Astrocyte (in vitro differentiated cells and primary cell): ENCODE measurements at regions not wholly inside any gene's neighbourhood (a gene's known extent, or its start where the extent isn't known, plus 50 kb on each side); places are given as distances from the start of the nearest gene placed in this dataset.

ENCODE experiments used
- DNase-seq: peaks from one replicate; pipeline ENCODE4 v3.0.0-alpha.2; 2010; ENCODE audit warnings: low read depth
- FAIRE-seq: peaks from 2 replicates; lab custom pipeline; 2011; peaks lifted over from hg19 to GRCh38; lab: Jason Lieb, UNC
- H2AFZ ChIP-seq: 2 replicates; pipeline ENCODE4 v1.6.0; 2012; ENCODE audit warnings: low read depth, low read length, inconsistent platforms
- H3K27ac ChIP-seq: 2 replicates; pipeline ENCODE4 v1.5.1; 2011; ENCODE audit warnings: low read depth, low read length, inconsistent platforms
- H3K27me3 ChIP-seq: 2 replicates; pipeline ENCODE4 v1.6.0; 2011; ENCODE audit warnings: low read length, inconsistent platforms; ENCODE audit not compliant: insufficient read depth
- H3K36me3 ChIP-seq: 2 replicates; pipeline ENCODE4 v1.5.1; 2011; ENCODE audit warnings: low read length, inconsistent platforms; ENCODE audit not compliant: insufficient read depth
- H3K4me1 ChIP-seq: 2 replicates; pipeline ENCODE4 v1.5.1; 2011; ENCODE audit warnings: low read length, inconsistent platforms; ENCODE audit not compliant: insufficient read depth
- H3K4me2 ChIP-seq: 2 replicates; pipeline ENCODE4 v1.6.0; 2012; ENCODE audit warnings: low read length, inconsistent platforms
- H3K4me3 ChIP-seq: 2 replicates; pipeline ENCODE4 v1.5.1; 2011; ENCODE audit warnings: low read depth, mild to moderate bottlenecking, low read length, inconsistent platforms; ENCODE audit not compliant: insufficient read depth
- H3K79me2 ChIP-seq: 2 replicates; pipeline ENCODE4 v1.6.0; 2012; ENCODE audit warnings: mild to moderate bottlenecking, low read length, inconsistent platforms; ENCODE audit not compliant: insufficient read depth
- H3K9ac ChIP-seq: 2 replicates; pipeline ENCODE4 v1.6.0; 2012; ENCODE audit warnings: mild to moderate bottlenecking, low read length, inconsistent platforms
- H3K9me3 ChIP-seq: 2 replicates; pipeline ENCODE4 v1.5.1; 2012; ENCODE audit warnings: low read depth, mild to moderate bottlenecking, low read length, inconsistent platforms; ENCODE audit not compliant: insufficient read depth
- H4K20me1 ChIP-seq: 2 replicates; pipeline ENCODE4 v1.6.0; 2012; ENCODE audit warnings: low read length, inconsistent platforms; ENCODE audit not compliant: insufficient read depth
- H3K27ac Mint-ChIP-seq: one replicate; pipeline ENCODE4 v1.8.0; 2021; ENCODE audit warnings: mild to moderate bottlenecking, mixed read lengths; ENCODE audit not compliant: unreplicated experiment
- H3K27me3 Mint-ChIP-seq: one replicate; pipeline ENCODE4 v1.8.0; 2021; ENCODE audit warnings: low read depth, mixed read lengths; ENCODE audit not compliant: unreplicated experiment
- H3K36me3 Mint-ChIP-seq: one replicate; pipeline ENCODE4 v1.8.0; 2021; ENCODE audit warnings: low read depth, mixed read lengths; ENCODE audit not compliant: unreplicated experiment
- H3K4me1 Mint-ChIP-seq: one replicate; pipeline ENCODE4 v1.8.0; 2021; ENCODE audit warnings: low read depth, mixed read lengths; ENCODE audit not compliant: unreplicated experiment
- H3K4me3 Mint-ChIP-seq: one replicate; pipeline ENCODE4 v1.8.0; 2021; ENCODE audit warnings: mild to moderate bottlenecking, moderate library complexity, mixed read lengths; ENCODE audit not compliant: unreplicated experiment
- H3K9me3 Mint-ChIP-seq: one replicate; pipeline ENCODE4 v1.8.0; 2021; ENCODE audit warnings: mild to moderate bottlenecking, mixed read lengths; ENCODE audit not compliant: unreplicated experiment
- EZH2 ChIP-seq: IDR thresholded peaks from 2 replicates; pipeline ENCODE4 v1.6.1; 2012; ENCODE audit warnings: mild to moderate bottlenecking, low read length, inconsistent platforms; ENCODE audit not compliant: insufficient read depth
- TF ChIP-seq, protein P1 (sequence below): IDR thresholded peaks from 2 replicates; pipeline ENCODE4 v1.5.1; 2011; ENCODE audit warnings: low read depth, mild to moderate bottlenecking, inconsistent platforms, low read length, moderate library complexity; ENCODE audit not compliant: insufficient read depth

DNA sequence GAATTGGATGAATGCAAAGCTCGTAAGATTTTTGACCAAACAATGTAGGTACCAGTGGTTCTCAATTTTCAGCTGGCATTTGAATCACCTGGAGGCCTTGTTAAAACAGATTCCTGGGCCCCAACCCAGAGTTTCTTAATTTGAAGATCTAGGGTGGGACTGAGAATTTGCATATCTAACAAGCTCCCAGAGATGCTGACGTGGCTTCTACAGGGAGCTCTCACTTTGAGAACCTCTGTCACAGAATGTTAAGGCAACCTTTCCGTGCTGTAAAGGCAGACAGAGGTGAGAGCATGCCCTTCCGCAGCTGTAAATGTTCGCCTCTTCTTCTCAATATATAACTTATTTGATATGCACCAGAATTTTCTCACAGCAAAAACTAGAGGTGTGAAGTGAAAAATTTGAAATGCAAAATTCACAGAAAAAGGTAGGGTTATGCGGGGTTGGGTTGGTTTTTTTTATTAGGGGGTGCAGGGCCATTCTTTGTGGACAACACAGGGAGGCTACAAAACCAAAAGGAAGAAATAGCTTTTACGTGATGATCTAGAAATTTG is 69.4 kb downstream of the BMP2 start:
- Histone ChIP-seq H3K4me2 (no peak overlapping the region), H3K9ac (no peak overlapping the region), H3K27me3 (no peaks in the 10 kb centered on the region), H3K4me3 (no peak overlapping the region), H3K27ac (no peak overlapping the region), H3K79me2 (no peaks in the 10 kb centered on the region), H4K20me1 (no peaks in the 10 kb centered on the region), H3K36me3 (no peaks in the 10 kb centered on the region), H3K9me3 (no peaks in the 10 kb centered on the region), H3K4me1 (no peaks in the 10 kb centered on the region), H2AFZ (no peak overlapping the region)
- no peaks in the 10 kb centered on the region for H3K9me3 Mint-ChIP-seq
- no peak for FAIRE-seq
- no peak for TF ChIP-seq EZH2
- TF ChIP-seq, protein P1, sequence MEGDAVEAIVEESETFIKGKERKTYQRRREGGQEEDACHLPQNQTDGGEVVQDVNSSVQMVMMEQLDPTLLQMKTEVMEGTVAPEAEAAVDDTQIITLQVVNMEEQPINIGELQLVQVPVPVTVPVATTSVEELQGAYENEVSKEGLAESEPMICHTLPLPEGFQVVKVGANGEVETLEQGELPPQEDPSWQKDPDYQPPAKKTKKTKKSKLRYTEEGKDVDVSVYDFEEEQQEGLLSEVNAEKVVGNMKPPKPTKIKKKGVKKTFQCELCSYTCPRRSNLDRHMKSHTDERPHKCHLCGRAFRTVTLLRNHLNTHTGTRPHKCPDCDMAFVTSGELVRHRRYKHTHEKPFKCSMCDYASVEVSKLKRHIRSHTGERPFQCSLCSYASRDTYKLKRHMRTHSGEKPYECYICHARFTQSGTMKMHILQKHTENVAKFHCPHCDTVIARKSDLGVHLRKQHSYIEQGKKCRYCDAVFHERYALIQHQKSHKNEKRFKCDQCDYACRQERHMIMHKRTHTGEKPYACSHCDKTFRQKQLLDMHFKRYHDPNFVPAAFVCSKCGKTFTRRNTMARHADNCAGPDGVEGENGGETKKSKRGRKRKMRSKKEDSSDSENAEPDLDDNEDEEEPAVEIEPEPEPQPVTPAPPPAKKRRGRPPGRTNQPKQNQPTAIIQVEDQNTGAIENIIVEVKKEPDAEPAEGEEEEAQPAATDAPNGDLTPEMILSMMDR, result no peak
- H3K27ac Mint-ChIP-seq, result no peak overlapping the region
- H3K36me3 Mint-ChIP-seq, result no peaks in the 10 kb centered on the region
- H3K4me3 Mint-ChIP-seq, result no peak overlapping the region
- H3K27me3 Mint-ChIP-seq, result peaks cover 7% of the 10 kb centered on the region
- no peak for DNase-seq
- H3K4me1 Mint-ChIP-seq, result peaks cover 5% of the 10 kb centered on the region

DNA sequence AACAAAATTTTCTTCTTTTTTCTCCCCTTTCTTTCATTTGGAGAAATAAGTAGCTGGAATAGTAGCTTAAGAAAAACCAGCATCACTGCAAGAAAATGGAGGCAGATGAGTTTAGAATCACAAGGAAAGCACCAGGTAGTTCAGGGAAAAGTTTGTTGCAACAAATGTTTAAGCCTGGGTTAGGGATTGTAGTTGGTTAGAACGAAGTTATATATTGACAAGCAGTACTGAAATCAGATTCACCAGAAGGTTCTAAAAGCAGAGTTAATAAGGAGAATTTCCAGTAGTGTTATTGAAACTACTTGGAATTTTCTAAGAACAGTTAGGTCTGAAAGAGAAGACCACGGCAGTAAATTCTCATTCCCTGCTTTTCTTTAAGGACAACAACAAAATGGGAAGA is 70.2 kb downstream of the BMP2 start:
- H3K36me3 ChIP-seq, result no peaks in the 10 kb centered on the region
- Mint-ChIP-seq H3K4me3 (no peak overlapping the region), H3K27ac (peak overlapping the region; percentile 63), H3K9me3 (no peaks in the 10 kb centered on the region), H3K36me3 (no peaks in the 10 kb centered on the region), H3K4me1 (peaks cover 5% of the 10 kb centered on the region), H3K27me3 (peaks cover 7% of the 10 kb centered on the region)
- H3K9me3 ChIP-seq, result no peaks in the 10 kb centered on the region
- no peak overlapping the region for H3K4me2 ChIP-seq
- H3K79me2 ChIP-seq, result no peaks in the 10 kb centered on the region
- H3K4me1 ChIP-seq, result no peaks in the 10 kb centered on the region
- DNase-seq (no peak), FAIRE-seq (no peak)
- no peak overlapping the region for H3K27ac ChIP-seq
- TF ChIP-seq EZH2, result no peak
- TF ChIP-seq, protein P1, result no peak
- H3K9ac ChIP-seq, result no peak overlapping the region
- no peak overlapping the region for H3K4me3 ChIP-seq
- H4K20me1 ChIP-seq, result no peaks in the 10 kb centered on the region
- no peak overlapping the region for H2AFZ ChIP-seq
- no peaks in the 10 kb centered on the region for H3K27me3 ChIP-seq

DNA sequence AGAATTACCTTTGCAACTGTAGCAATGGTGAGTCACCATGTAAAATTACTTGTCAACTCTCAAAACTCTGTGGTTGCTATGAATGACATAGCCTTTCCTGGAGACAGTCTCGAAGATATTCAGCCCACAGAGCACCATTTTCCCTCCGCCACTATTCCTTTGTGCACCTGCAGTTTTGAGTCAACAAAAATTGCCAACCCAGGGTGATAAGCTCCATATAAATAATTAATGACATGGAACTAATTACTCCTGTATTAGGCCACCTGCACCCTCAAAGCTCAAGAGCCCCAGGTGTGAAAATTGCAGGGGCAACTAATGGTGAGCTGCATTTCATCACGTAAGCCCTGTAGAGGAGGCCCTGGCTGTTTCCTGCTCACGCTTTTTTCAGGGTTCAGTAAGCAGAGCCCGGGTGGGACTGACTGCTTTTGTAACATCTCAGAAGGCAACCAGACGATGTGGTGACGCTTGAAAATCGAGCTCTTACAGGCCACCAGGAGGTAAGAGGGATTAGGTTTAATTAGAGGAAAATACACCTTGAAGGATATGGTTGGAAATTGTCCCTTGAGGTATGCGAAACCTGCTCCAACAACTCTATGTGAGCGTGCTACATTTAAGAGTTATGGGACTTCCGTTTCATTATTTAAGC is 70.8 kb downstream of the BMP2 start:
- H3K27ac Mint-ChIP-seq, result peak overlapping the region; percentile 63
- Histone ChIP-seq H3K4me2 (no peak overlapping the region), H3K9ac (no peak overlapping the region), H3K36me3 (no peaks in the 10 kb centered on the region), H4K20me1 (no peaks in the 10 kb centered on the region), H3K79me2 (no peaks in the 10 kb centered on the region), H3K27me3 (no peaks in the 10 kb centered on the region), H3K4me1 (no peaks in the 10 kb centered on the region), H3K27ac (no peak overlapping the region), H3K4me3 (no peak overlapping the region), H2AFZ (no peak overlapping the region), H3K9me3 (no peaks in the 10 kb centered on the region)
- no peaks in the 10 kb centered on the region for H3K36me3 Mint-ChIP-seq
- no peaks in the 10 kb centered on the region for H3K9me3 Mint-ChIP-seq
- no peak overlapping the region for H3K4me3 Mint-ChIP-seq
- peaks cover 5% of the 10 kb centered on the region for H3K4me1 Mint-ChIP-seq
- TF ChIP-seq, protein P1, result no peak
- no peak for TF ChIP-seq EZH2
- DNase-seq, result no peak
- FAIRE-seq, result no peak
- peaks cover 7% of the 10 kb centered on the region for H3K27me3 Mint-ChIP-seq
